Activated CD4-positive, alpha-beta T cell treated with anti-CD3 and anti-CD28 coated beads, Interleukin-2, Interleukin-6, amounts not matched to agents 100 ng/mL and 50 ng/mL, durations not matched to agents 16 hours and 8 hours (primary cell): ENCODE measurements at regions not wholly inside any gene's neighbourhood (a gene's known extent, or its start where the extent isn't known, plus 50 kb on each side); places are given as distances from the start of the nearest gene placed in this dataset.
"Not testable (repeated sequence)": the region's sequence is repeated elsewhere in the genome, so short reads cannot be mapped to it uniquely, and the experiment has no call there.

Experiments
- DNase-seq: peaks from one replicate; pipeline ENCODE4 v3.0.0-alpha.2; 2020

DNA sequence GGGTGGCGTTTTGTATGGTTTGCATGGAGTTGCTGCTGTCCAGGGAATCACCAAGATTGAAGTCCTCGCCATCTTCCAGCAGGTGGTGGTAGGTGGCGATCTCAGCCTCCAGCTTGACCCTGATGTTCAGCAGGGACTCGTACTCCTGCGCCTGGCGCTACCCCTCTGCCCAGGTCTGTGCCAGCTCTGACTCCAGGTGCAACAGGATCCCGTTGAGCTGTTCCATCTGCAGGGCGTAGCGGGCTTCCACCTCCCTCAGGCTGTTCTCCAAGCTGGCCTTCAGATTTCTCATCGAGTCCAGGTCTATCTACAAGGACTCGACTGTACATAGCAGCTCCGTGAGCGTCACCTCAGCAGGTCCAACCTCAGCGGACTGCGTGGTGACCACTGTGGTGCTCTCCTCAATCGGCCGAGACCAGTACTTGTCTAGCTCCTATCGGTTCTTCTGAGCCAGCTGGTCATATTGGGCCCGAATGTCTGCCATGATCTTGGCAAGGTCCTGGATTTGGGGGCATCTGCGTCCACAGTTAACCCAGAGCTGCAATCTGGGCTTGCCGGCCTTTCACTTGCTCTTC lies 1584.8 kb upstream of the ACO1 start:
- DNase-seq: no peak

DNA sequence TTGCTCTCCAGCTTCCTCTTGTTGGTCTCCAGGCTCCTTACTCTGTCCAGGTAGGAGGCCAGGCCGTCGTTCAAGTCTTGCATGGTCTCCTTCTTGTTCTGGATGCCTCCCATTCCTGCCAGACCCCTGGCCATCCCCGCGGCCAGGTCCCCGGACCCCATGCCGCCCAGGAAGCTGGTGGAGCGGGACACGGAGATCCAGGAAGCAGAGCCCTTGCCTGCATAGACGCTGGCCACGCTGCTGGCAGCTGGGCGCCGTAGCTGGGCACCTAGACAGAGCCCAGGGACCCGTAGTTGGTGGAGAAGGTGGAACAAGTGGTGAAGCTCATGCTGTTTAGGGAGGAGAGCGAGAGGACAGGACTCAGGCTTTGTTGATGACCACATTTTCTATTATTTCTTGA lies 1584.0 kb upstream of the ACO1 start:
- no peak for DNase-seq

DNA sequence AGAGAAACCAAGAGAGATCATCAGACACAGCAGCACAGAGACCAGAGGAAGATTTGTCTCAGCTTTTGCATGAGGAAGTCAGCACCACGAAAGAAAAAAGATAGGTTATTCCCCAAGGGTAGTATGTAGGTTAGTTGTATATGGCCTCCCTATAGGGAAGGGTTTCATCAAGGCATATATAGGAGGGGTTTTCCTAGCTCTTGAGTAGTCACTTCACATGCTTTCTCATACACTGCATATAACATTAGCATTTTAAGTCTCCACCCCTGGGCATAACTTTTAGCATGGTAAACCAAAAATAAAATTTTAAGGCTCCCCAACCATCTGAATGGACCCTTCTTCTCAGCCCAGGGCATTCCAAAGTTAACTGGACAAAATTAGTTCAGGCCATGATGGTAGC lies 1571.6 kb upstream of the ACO1 start:
- no peak for DNase-seq

DNA sequence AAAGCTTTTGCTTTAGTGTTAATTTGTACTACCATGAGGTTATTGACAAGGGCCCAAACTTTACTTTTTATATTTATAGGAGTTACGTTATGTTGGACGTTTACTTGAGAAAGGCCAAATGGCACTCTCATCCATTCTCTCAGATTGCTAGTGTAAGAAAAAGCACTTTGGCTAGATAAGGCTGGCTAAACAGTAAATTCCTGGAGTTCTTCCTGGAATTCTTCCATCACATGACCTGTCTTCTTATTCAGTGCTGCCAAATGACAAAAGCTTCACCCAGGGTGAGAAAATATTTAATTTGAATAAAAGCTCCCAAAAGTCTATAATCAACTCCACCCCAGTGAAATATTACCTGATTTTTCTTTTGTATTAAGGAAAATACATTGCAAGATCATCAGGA lies 1568.9 kb upstream of the ACO1 start:
- DNase-seq: no peak

DNA sequence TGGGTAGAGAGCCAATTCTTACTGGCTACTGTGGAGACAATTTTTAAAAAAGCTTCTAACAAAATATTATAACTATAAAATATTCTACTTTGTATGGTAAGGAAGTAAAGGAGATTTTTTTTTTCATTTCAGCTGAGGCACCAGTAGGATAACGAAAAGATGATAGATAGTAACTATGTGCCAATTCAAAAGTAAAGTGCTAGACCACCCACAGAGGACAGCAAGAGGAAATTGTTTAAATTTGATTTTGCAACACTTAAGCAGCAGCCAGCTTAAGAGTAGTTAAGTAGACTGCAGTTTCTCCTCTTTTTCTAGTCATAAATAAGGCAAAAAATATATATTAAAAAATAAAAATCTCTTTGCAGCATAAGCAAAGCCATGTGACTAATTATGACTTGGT lies 1539.3 kb upstream of the ACO1 start:
- DNase-seq: no peak

DNA sequence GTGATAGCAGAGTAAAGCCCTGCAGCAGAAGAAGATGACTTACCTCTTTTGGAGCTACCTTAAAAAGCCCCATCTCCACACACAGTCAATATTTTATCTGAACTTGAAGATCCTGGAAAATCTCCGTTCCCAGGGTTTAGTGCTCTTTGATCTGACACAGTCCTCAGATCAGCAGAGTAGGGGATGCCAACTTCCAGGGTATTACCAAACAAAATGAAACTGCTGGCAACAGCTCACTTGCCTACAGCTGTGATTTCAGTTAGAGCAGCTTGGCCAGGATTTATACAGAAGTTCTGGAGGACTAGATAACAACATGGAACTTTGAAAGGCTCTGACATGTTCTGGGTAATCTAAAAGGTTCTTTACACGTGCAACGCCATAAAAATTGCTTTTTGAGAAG lies 1537.8 kb upstream of the ACO1 start:
- no peak for DNase-seq

DNA sequence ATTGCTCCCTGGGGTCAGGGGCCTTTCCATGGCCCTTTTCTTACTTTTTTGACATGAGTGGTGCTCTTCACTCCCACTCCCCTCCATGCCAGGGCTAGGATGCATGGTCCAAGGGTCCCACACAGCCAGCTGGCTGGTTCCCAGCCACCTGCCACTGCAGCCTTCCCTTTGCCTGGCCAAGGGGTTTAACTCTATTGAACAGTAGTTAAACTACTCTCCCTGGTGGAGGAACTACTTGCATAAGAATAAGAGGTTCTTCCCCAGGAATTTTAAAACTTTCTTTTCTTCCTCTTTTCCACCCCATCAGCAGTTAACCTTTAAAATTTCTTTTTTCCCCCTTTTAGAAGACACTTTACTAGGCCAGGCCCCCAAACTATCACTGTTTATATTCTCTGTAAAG lies 1532.8 kb upstream of the ACO1 start:
- DNase-seq: no peak

DNA sequence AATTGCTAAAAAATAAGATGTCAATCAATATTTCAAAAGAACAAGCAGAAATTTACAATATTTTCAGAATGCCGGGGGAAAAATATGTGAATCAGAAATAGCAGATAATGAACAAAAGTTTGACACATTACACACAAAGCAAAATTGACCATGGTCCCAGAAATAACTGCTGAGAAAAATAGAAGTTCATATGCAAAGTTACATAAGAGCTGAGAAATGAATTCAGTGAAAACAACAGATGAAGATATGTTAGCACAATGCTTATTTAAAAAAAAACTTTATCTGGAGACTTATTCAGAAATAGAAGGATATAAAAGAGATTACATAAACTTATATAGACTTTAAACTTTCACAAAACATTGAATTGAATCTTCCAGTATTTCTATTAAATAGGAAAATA lies 1483.7 kb upstream of the ACO1 start:
- no peak for DNase-seq

DNA sequence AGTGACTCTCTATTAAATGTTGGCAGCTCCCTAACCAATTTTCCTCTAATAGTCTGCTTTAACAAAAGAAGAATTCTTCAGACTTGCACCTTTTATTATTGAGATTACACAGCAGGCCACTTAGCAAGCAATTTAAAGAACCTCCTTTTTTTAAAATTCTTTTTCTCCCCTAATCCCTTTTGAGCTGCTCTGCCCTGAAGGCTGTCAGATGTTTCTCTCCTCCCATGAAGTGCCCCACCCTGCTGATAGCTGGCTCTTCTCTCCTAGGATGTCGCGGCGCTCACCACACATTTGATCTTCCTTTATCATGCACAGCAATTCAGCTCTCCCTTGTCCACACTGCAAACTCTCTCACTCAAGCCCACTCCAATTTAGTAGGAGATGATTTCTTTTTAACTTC lies 1471.1 kb upstream of the ACO1 start:
- no peak for DNase-seq

DNA sequence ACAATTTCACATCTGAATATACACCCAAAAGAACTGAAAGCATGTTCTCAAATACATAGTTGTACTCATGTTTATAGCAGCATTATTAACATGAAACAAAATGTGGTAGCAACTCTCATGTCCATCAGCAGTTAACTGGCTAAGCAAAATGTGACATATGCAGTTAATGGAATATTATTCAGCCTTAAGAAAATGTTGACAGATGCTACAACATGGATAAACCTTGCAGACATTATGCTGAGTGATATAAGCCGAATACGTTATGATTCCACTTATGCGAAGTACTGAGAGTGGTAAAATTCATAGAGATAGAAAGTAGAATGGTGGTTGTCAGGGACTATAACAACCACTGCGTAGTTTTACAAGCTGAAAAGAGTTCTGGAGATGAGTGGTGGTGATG lies 1469.0 kb upstream of the ACO1 start:
- no peak for DNase-seq

DNA sequence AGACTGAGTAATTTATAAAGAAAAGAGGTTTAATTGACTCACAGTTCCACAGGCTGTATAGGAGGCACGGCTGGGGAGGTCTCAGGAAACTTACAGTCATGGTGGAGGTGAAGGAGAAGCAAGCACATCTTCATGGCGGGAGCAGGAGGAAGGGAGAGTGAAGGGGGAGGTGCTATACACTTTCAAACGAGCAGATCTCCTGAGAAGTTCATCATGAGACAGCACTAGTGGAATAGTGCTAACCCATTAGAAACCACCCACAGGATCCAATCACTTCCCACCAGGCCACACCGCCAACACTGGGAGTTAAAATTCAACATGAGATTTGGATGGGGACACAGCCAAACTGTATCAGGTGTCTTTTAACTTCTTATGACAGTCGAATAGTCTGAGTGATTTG lies 1459.3 kb upstream of the ACO1 start:
- no peak for DNase-seq

DNA sequence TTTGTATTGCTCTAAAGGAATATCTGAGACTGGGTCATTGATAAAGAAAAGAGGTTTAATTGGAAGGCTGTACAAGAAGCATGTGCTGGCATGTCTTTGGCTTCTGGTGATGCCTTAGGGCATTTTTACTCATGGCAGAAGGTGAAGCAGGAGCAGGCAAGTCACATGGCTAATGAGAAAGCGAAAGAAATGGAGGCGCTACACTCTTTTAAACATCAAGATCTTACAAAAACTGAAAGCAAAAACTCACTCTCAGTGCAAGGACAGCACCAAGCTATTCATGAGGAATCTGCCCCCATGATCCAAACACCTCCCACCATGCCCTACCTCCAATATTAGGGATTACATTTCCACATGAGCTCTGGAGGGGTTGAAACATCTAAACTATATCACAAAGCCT lies 1458.8 kb upstream of the ACO1 start:
- DNase-seq: no peak

DNA sequence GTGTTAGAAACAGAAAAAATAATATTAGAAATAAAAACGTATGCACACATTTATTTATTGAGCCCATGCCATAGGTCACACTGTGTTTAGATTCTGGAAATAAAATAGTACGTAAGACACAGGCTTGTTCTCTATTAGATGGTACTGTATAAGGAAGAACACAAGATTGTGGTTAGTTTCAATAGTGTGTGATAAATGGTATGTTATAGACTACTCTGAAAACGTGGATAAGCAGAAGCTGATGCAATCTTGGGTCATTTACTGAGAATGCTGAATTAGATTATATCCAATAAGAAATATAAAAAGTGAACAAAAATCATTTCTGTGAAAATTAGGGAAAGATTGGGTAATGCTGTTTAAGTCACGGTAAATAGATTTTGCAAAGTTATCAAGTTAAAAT lies 1456.4 kb upstream of the ACO1 start:
- no peak for DNase-seq

DNA sequence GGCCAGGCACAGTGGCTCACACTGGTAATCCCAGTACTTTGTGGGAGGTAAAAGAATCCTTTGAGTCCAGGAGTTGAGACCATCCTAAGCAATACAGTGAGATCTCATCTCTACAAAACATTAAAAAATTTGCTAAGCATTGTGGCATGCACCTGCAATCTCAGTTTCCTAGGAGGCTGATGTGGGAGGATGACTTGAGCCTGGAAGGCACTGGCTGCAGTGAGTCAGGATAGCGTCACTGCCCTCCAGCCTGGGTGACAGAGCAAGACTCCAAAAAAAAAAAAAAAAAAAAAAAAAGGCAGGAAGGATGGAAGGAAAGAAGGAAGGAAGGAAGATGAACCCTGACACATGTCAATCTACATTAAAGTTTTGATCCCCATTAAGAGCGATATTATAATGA lies 1452.2 kb upstream of the ACO1 start:
- no peak for DNase-seq

DNA sequence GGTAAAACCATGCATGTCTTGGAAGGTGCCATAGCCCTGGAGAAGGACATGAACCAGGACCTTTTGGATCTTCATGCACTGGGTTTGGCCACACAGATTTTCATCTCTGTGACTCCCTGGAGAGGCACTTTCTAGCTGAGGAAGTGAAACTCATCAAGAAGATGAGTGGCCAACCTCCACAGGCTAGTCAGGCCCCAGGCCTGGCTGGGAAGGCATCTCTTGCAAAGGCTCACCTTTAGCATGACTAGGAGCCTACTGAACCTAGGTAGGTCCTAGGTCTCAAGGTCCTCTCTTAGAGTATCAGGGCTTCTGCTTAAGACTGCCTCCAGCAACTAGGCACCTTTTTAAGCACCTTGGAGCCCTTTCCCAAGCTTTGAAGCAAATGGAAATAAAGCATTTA lies 1448.7 kb upstream of the ACO1 start:
- no peak for DNase-seq

DNA sequence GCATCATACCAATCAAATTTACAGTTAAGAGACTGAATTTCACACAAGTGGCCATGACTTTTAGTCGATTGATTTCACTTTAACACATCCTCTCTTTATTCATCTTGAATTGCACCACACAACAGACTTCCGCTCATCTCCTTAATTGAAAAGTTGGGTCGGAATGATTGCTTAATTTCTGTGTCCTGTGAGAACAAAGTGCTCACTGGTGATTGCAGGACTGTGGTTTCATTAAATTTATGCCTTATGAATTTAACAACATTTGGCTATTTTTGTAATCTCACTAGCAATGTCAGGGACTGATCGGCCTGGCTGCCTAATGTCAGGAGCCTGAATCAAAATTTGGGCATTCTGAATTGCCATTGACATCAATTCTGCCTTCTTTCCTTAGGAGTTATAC lies 1447.3 kb upstream of the ACO1 start:
- DNase-seq: no peak

DNA sequence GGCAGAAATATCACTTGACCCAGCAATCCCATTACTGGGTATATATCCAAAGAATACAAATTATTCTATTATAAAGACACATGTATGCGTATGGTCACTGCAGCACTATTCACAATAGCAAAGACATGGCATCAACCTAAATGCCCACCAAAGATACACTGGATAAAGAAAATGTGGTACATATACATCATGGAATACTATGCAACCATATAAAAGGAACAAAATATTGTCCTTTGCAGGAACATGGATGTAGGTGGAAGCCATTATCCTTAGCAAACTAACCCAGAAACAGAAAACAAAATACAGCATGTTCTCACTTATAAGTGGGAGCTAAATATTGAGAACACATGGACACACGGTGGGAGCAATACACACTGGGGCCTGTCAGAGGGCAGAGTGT lies 1441.6 kb upstream of the ACO1 start:
- DNase-seq: not testable (repeated sequence)

DNA sequence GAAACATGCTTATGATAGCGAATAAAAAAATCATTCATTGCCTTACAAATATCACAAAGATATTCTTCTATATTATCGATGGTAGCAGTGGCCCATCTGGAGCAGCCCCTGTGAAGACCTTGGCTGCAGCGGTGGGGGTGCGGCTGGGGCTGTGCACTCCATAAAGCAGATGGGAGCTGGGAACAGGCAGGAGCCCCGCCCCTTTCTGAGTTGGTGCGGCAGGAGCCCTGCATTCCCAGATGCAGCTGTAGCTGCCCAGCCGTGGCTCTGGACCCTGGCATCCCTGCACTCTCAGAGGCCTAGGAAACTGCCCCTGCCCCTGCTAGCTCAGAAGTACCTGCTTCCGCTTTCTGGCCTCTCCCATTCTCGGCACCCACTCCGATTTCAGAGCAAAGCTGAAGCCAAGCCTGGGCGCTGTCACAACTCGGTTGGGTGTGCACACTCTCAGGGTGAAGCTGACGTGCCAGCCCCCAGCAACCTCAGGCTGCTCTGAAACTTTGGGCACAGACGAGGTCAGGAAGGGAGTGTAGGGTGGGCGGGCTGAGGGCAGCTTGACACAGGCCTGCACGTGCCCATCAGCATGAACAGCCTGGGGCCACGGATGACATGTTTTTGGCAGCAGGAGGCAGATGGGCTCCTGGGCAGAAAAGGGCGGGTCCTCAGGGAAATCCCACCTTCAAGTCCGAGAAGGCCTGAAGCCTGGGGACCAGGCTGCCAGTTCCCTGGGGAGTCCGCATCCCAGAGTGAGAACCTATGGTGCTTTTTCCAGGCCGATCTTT lies 1440.8 kb upstream of the ACO1 start:
- DNase-seq: no peak

DNA sequence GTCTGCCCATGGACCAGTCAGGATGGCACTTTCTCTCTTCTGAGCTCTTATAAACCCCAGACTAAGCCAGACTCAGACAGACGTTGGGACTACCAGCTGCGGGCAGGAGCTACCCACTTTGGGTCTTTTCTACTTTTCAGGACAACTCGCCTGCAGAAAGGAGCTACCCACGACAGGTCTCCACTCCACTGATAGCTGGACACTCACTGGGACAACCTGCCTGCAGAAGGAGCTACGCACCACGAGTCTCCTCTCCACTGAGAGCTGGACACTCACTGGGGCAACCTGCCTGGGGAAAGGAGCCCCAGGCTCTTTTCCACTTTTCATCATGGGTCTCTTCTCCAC lies 1440.2 kb upstream of the ACO1 start:
- DNase-seq: no peak

DNA sequence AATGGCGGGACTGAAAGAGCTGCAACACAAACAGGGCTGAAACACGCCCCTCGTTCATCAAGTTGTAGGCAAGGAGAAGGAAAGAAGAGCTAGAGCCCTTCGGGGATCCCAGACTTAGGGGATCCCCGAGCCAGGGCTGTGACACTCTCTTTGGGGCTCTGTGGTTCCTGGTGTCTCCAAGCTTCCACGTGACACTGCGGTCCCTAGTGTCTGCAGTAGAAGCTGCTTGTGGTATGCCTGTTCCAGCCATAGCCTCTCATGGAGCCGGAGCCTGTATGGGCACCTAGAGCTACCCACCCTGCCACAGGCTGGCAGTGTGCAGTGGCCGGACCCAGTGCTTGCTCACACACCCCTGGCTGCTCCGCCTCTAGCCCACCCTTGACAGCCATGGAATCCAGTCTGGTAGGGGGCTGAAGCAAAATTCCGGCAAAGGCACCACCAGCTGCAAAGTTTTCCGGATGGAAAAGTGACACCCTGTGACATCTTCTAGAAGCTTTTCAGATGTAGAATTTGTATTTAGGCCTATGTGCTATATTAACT lies 1439.6 kb upstream of the ACO1 start:
- DNase-seq: no peak

DNA sequence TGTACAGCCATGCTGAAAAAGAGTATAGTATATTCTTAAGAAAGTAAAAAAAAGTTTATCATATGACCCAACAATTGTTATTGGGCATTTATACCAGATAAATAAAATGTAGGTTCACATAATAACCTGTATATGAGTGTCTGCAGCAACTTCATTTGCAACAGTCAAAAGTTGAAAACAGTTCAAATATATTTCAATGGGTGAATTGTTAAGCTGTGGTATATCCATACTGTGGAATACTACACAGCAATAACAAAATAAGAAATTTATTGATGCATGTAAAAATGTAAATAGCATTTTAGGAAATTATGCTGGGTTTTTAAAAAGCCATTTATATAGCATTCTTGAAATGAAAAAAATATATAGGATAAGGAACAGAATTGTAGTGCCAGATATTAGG lies 1420.1 kb upstream of the ACO1 start:
- DNase-seq: no peak

DNA sequence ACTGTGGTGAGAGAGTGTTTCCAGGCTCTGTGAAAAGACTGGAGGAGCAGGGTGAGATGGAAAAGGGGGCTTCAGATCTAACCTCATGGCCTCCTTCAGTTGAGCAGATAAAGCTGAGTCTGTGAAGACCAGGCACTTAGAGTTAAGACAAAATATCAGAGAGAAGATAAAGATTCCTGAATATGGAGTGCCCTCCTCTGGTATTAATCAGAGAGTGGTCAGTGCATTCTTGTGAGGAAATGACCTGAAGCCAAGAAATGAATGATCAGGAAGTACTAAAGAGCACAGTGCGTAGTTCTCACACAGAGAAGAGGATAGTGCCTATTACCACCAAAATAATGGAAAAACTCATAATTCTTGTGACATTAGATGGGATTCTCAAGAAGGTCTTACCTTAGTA lies 1417.0 kb upstream of the ACO1 start:
- no peak for DNase-seq

DNA sequence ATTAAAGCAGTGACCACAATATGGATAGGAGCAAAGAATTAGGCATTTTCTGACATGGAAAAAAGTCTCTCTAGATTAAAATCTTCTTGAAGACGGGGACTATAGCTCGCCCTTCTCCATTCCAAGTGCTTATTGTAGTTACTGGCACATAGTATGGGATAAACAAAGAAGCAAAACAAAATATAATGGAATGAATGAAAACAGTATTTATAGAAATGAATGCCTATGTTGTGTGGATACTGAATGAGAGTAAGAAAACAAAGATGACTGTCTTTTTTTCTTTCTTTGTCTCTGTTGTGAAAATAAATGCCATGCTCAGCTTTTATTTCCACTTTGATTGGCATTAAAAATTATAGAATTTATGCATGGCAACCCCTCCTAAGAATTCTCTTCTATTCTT lies 1414.3 kb upstream of the ACO1 start:
- no peak for DNase-seq

DNA sequence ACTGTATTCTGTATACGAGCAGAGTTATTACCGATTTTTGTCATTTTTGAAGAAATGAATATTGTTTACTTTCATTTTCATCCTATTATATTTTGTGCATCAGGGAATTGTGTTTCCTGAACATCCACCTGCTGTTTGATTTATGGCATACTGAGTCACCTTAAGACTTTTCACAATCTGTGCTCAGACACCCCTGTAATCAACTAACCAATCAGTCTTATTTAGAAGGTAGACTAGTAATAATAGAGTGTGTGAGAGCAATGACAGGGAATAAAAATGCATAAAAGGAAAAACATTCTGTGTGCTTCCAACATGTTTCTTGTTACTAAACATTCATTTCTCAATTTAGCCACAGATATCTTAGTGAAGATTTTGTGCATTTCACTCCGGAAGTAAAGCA lies 1413.6 kb upstream of the ACO1 start:
- no peak for DNase-seq

DNA sequence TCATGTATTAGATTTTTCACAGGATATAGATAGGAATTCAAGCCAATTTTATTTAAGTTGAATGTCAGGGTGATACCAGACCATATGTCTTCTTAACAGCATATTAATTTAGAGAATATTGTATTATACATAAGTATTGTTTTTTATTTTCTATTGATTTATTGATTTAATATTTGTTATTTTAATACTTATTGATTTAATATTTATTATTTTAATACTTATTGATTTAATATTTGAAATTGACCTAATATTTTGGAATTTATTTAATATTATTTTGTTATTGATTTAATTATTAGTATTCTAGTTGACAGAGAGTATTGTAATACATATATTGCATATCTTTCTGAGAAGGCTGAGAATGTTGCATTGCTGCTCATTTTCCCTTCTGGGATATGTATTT lies 1411.8 kb upstream of the ACO1 start:
- DNase-seq: no peak
